NT2/D1 (cell line): ENCODE measurements at regions not wholly inside any gene's neighbourhood (a gene's known extent, or its start where the extent isn't known, plus 50 kb on each side); places are given as distances from the start of the nearest gene placed in this dataset.

ENCODE experiments used
- SUZ12 ChIP-seq: IDR thresholded peaks from 2 replicates; pipeline ENCODE4 v1.6.1; 2011; ENCODE audit not compliant: insufficient read length, insufficient read depth; ENCODE audit errors: extremely low read depth
- YY1 ChIP-seq: IDR thresholded peaks from 2 replicates; pipeline ENCODE4 v1.6.1; 2011; ENCODE audit not compliant: insufficient read length, insufficient read depth
- ZNF274 ChIP-seq: IDR thresholded peaks from 2 replicates; pipeline ENCODE4 v1.6.1; 2011; ENCODE audit warnings: mild to moderate bottlenecking, low read depth, low read length

- TF ChIP-seq YY1 (no peak), ZNF274 (no peak), SUZ12 (no peak)
Measured at GRCh38 chr13:20312292-20312691, 80.2 kb upstream of the GJB6 start.
